CD8-positive, alpha-beta memory T cell (primary cell): ENCODE measurements at regions not wholly inside any gene's neighbourhood (a gene's known extent, or its start where the extent isn't known, plus 50 kb on each side); places are given as distances from the start of the nearest gene placed in this dataset.

Source experiments
- CTCF ChIA-PET: fragments of 350-600 bp; sonication (Branson Sonifier 250); formaldehyde crosslinking; loops from one replicate; lab custom pipeline; 2021; ENCODE audit warnings: antibody characterized with exemption; lab: Charles Lee
- POLR2A ChIA-PET: fragments of 350-600 bp; sonication (Branson Sonifier 250); formaldehyde crosslinking; loops from one replicate; lab custom pipeline; 2021; ENCODE audit warnings: antibody characterized with exemption; lab: Charles Lee
- DNase-seq, 5 donors: peaks; one replicate each; pipeline versions ENCODE4 v3.0.0 to v3.0.0-alpha.2; 2020 to 2022; ENCODE audit warnings: mixed read lengths in 1 of 5
- H3K27ac ChIP-seq: one replicate; pipeline ENCODE4 v1.7.0; 2013; ENCODE audit warnings: low read depth, mild to moderate bottlenecking, low read length, moderate library complexity
- H3K27me3 ChIP-seq: 2 replicates; pipeline ENCODE4 v1.7.0; 2013; ENCODE audit warnings: low read length, mild to moderate bottlenecking; ENCODE audit not compliant: insufficient read depth, poor library complexity, severe bottlenecking
- H3K36me3 ChIP-seq: 2 replicates; pipeline ENCODE4 v1.7.0; 2013; ENCODE audit warnings: mild to moderate bottlenecking, low read length, moderate library complexity; ENCODE audit not compliant: insufficient read depth
- H3K4me1 ChIP-seq: 2 replicates; pipeline ENCODE4 v1.7.0; 2013; ENCODE audit warnings: mild to moderate bottlenecking, low read length, moderate library complexity; ENCODE audit not compliant: insufficient read depth
- H3K4me3 ChIP-seq: 2 replicates; pipeline ENCODE4 v1.7.0; 2013; ENCODE audit warnings: mild to moderate bottlenecking, low read length
- H3K9me3 ChIP-seq: 2 replicates; pipeline ENCODE4 v1.7.0; 2013; ENCODE audit warnings: mild to moderate bottlenecking, low read length
- H3K27ac Mint-ChIP-seq, 8 donors: one replicate each; pipeline ENCODE4 v1.8.0; 2020 to 2021; ENCODE audit warnings: mixed read lengths in 8 of 8, mild to moderate bottlenecking in 6 of 8, inconsistent platforms in 3 of 8, moderate library complexity in 3 of 8
- H3K27me3 Mint-ChIP-seq, 2 donors: one replicate each; pipeline ENCODE4 v1.8.0; 2020 to 2021; ENCODE audit warnings: mixed read lengths in 2 of 2, mild to moderate bottlenecking in 1 of 2, moderate library complexity in 1 of 2
- H3K36me3 Mint-ChIP-seq, 3 donors: one replicate each; pipeline ENCODE4 v1.8.0; 2020 to 2021; ENCODE audit warnings: mixed read lengths in 3 of 3, inconsistent platforms in 1 of 3, mild to moderate bottlenecking in 1 of 3
- H3K4me1 Mint-ChIP-seq, 3 donors: one replicate each; pipeline ENCODE4 v1.8.0; 2020 to 2021; ENCODE audit warnings: mixed read lengths in 3 of 3, inconsistent platforms in 1 of 3, mild to moderate bottlenecking in 1 of 3
- H3K4me3 Mint-ChIP-seq, 7 donors: one replicate each; pipeline ENCODE4 v1.8.0; 2020 to 2021; ENCODE audit warnings: mixed read lengths in 7 of 7, mild to moderate bottlenecking in 6 of 7, moderate library complexity in 4 of 7, inconsistent platforms in 2 of 7
- H3K9me3 Mint-ChIP-seq, 5 donors: one replicate each; pipeline ENCODE4 v1.8.0; 2020 to 2022; ENCODE audit warnings: mixed read lengths in 5 of 5, mild to moderate bottlenecking in 3 of 5, moderate library complexity in 2 of 5, inconsistent platforms in 1 of 5

- ChIA-PET CTCF (no interaction called here), POLR2A (no interaction called here)
- no peaks in the 10 kb centered on the region for H3K36me3 Mint-ChIP-seq
- H3K27ac Mint-ChIP-seq: no peak overlapping the region
- Histone ChIP-seq H3K27ac (no peak overlapping the region), H3K27me3 (no peaks in the 10 kb centered on the region), H3K36me3 (no peaks in the 10 kb centered on the region), H3K9me3 (no peaks in the 10 kb centered on the region), H3K4me1 (peaks cover 14% of the 10 kb centered on the region), H3K4me3 (no peak overlapping the region)
- peaks cover 2 to 22% of the 10 kb centered on the region in 2 donors for H3K27me3 Mint-ChIP-seq
- DNase-seq: no peak
- H3K4me3 Mint-ChIP-seq: no peak overlapping the region
- H3K4me1 Mint-ChIP-seq: peaks cover 15 to 30% (median 18%) of the 10 kb centered on the region in 3 donors
- peaks cover 0 to 2% (median 0%) of the 10 kb centered on the region in 5 donors for H3K9me3 Mint-ChIP-seq
Measured at GRCh38 chr15:95998935-95999334, 331.6 kb upstream of the NR2F2 start.

GRCh38 chr15:96002890-96003859, 327.3 kb upstream of the NR2F2 start:
- CTCF ChIA-PET: no interaction called here
- Mint-ChIP-seq H3K27me3 (peaks cover 2 to 17% of the 10 kb centered on the region in 2 donors), H3K36me3 (peaks cover 0 to 5% (median 0%) of the 10 kb centered on the region in 3 donors), H3K4me1 (no peaks in the 10 kb centered on the region), H3K27ac (no peak overlapping the region), H3K9me3 (peaks cover 0 to 2% (median 0%) of the 10 kb centered on the region in 5 donors), H3K4me3 (no peak overlapping the region)
- POLR2A ChIA-PET: no interaction called here
- no peaks in the 10 kb centered on the region for H3K9me3 ChIP-seq
- H3K4me3 ChIP-seq: no peak overlapping the region
- no peaks in the 10 kb centered on the region for H3K27me3 ChIP-seq
- no peak for DNase-seq
- H3K36me3 ChIP-seq: no peaks in the 10 kb centered on the region
- no peaks in the 10 kb centered on the region for H3K4me1 ChIP-seq
- H3K27ac ChIP-seq: no peak overlapping the region

GRCh38 chr15:96005906-96006305, 324.6 kb upstream of the NR2F2 start:
- no peaks in the 10 kb centered on the region for H3K36me3 ChIP-seq
- POLR2A ChIA-PET: no interaction called here
- Mint-ChIP-seq H3K36me3 (peaks cover 0 to 5% (median 0%) of the 10 kb centered on the region in 3 donors), H3K4me1 (no peaks in the 10 kb centered on the region), H3K27ac (no peak overlapping the region), H3K9me3 (peaks cover 0 to 2% (median 0%) of the 10 kb centered on the region in 5 donors), H3K27me3 (peaks cover 4 to 19% of the 10 kb centered on the region in 2 donors), H3K4me3 (no peak overlapping the region)
- CTCF ChIA-PET: no interaction called here
- H3K27ac ChIP-seq: no peak overlapping the region
- no peaks in the 10 kb centered on the region for H3K9me3 ChIP-seq
- H3K4me1 ChIP-seq: no peaks in the 10 kb centered on the region
- H3K4me3 ChIP-seq: no peak overlapping the region
- H3K27me3 ChIP-seq: no peaks in the 10 kb centered on the region
- no peak for DNase-seq

- CTCF ChIA-PET: no interaction called here
- peaks cover 6 to 44% of the 10 kb centered on the region in 2 donors for H3K27me3 Mint-ChIP-seq
- H3K36me3 Mint-ChIP-seq: peaks cover 0 to 5% (median 0%) of the 10 kb centered on the region in 3 donors
Measured at GRCh38 chr15:96011136-96011535, 319.4 kb upstream of the NR2F2 start.

GRCh38 chr15:96014939-96015338, 315.6 kb upstream of the NR2F2 start:
- Mint-ChIP-seq H3K4me1 (no peaks in the 10 kb centered on the region), H3K36me3 (peaks cover 0 to 5% (median 0%) of the 10 kb centered on the region in 3 donors), H3K4me3 (no peak overlapping the region), H3K9me3 (peaks cover 0 to 1% (median 0%) of the 10 kb centered on the region in 5 donors), H3K27me3 (peaks cover 6 to 36% of the 10 kb centered on the region in 2 donors), H3K27ac (no peak overlapping the region)
- Histone ChIP-seq H3K4me3 (no peak overlapping the region), H3K4me1 (no peaks in the 10 kb centered on the region), H3K9me3 (no peaks in the 10 kb centered on the region), H3K27ac (no peak overlapping the region), H3K27me3 (no peaks in the 10 kb centered on the region), H3K36me3 (no peaks in the 10 kb centered on the region)
- POLR2A ChIA-PET: no interaction called here
- DNase-seq: no peak
- CTCF ChIA-PET: interaction anchor here (1.0 kb wide), 1 partner anchor 8 kb away, joined by 3 read pairs; no protein-coding TSS in a partner anchor

More at GRCh38 chr15:96011136-96011535, 319.4 kb upstream of the NR2F2 start:
- Histone ChIP-seq H3K36me3 (no peaks in the 10 kb centered on the region), H3K4me3 (no peak overlapping the region), H3K27me3 (no peaks in the 10 kb centered on the region), H3K27ac (no peak overlapping the region), H3K9me3 (no peaks in the 10 kb centered on the region), H3K4me1 (no peaks in the 10 kb centered on the region)
- Mint-ChIP-seq H3K4me3 (no peak overlapping the region), H3K9me3 (peaks cover 0 to 2% (median 0%) of the 10 kb centered on the region in 5 donors), H3K27ac (no peak overlapping the region), H3K4me1 (no peaks in the 10 kb centered on the region)
- POLR2A ChIA-PET: no interaction called here
- no peak for DNase-seq

GRCh38 chr15:96019114-96019513, 311.4 kb upstream of the NR2F2 start:
- H3K27me3 Mint-ChIP-seq: peaks cover 6 to 7% of the 10 kb centered on the region in 2 donors
- H3K36me3 Mint-ChIP-seq: peaks cover 0 to 5% (median 2%) of the 10 kb centered on the region in 3 donors
- H3K4me1 ChIP-seq: no peaks in the 10 kb centered on the region
- no peak overlapping the region for H3K27ac Mint-ChIP-seq
- no peak for DNase-seq
- H3K9me3 ChIP-seq: no peaks in the 10 kb centered on the region
- H3K4me1 Mint-ChIP-seq: no peaks in the 10 kb centered on the region
- H3K4me3 ChIP-seq: no peak overlapping the region
- CTCF ChIA-PET: no interaction called here
- no peaks in the 10 kb centered on the region for H3K36me3 ChIP-seq
- H3K9me3 Mint-ChIP-seq: peaks cover 0 to 5% (median 0%) of the 10 kb centered on the region in 5 donors
- POLR2A ChIA-PET: no interaction called here
- H3K27me3 ChIP-seq: no peaks in the 10 kb centered on the region
- no peak overlapping the region for H3K4me3 Mint-ChIP-seq
- no peak overlapping the region for H3K27ac ChIP-seq

- H3K4me1 ChIP-seq: no peaks in the 10 kb centered on the region
- H3K36me3 ChIP-seq: no peaks in the 10 kb centered on the region
- Mint-ChIP-seq H3K9me3 (peaks cover 0 to 5% (median 0%) of the 10 kb centered on the region in 5 donors), H3K4me1 (no peaks in the 10 kb centered on the region), H3K27ac (no peak overlapping the region), H3K4me3 (no peak overlapping the region), H3K27me3 (peaks cover 3 to 6% of the 10 kb centered on the region in 2 donors), H3K36me3 (peaks cover 0 to 5% (median 2%) of the 10 kb centered on the region in 3 donors)
- no peak for DNase-seq
- POLR2A ChIA-PET: no interaction called here
- H3K27me3 ChIP-seq: no peaks in the 10 kb centered on the region
- CTCF ChIA-PET: no interaction called here
- H3K4me3 ChIP-seq: no peak overlapping the region
- H3K27ac ChIP-seq: no peak overlapping the region
- no peaks in the 10 kb centered on the region for H3K9me3 ChIP-seq
Measured at GRCh38 chr15:96020133-96020532, 310.4 kb upstream of the NR2F2 start.

- ChIA-PET CTCF (no interaction called here), POLR2A (no interaction called here)
- H3K9me3 Mint-ChIP-seq: peaks cover 0 to 5% (median 0%) of the 10 kb centered on the region in 5 donors
- H3K4me1 ChIP-seq: no peaks in the 10 kb centered on the region
- no peak overlapping the region for H3K27ac Mint-ChIP-seq
- H3K36me3 ChIP-seq: no peaks in the 10 kb centered on the region
- H3K27ac ChIP-seq: no peak overlapping the region
- no peak for DNase-seq
- peaks cover 0 to 6% of the 10 kb centered on the region in 2 donors for H3K27me3 Mint-ChIP-seq
- no peak overlapping the region for H3K4me3 ChIP-seq
- H3K9me3 ChIP-seq: no peaks in the 10 kb centered on the region
- H3K4me3 Mint-ChIP-seq: no peak overlapping the region
- H3K27me3 ChIP-seq: no peaks in the 10 kb centered on the region
- peaks cover 0 to 5% (median 2%) of the 10 kb centered on the region in 3 donors for H3K36me3 Mint-ChIP-seq
- no peaks in the 10 kb centered on the region for H3K4me1 Mint-ChIP-seq
Measured at GRCh38 chr15:96020797-96021196, 309.7 kb upstream of the NR2F2 start.
